DOHH2 (cell line): ENCODE measurements at regions not wholly inside any gene's neighbourhood (a gene's known extent, or its start where the extent isn't known, plus 50 kb on each side); places are given as distances from the start of the nearest gene placed in this dataset.

Experiments
- EZH2phosphoT487 ChIP-seq: fragments of 200-600 bp; sonication (generic); IDR thresholded peaks from 2 replicates; pipeline ENCODE4 v1.6.1; 2017; ENCODE audit warnings: borderline replicate concordance, mild to moderate bottlenecking, antibody characterized with exemption, low read length, moderate library complexity, mixed read lengths
- TF ChIP-seq, protein P1 (sequence below): fragments of 200-600 bp; sonication (generic); IDR thresholded peaks from one replicate; pipeline ENCODE4 v1.5.1; 2014; ENCODE audit warnings: antibody characterized with exemption, mild to moderate bottlenecking, low read depth, low read length; ENCODE audit not compliant: poor library complexity, severe bottlenecking

GRCh38 chr4:181776264-181777054 is 466.7 kb upstream of the TENM3 start:
- TF ChIP-seq, protein P1, sequence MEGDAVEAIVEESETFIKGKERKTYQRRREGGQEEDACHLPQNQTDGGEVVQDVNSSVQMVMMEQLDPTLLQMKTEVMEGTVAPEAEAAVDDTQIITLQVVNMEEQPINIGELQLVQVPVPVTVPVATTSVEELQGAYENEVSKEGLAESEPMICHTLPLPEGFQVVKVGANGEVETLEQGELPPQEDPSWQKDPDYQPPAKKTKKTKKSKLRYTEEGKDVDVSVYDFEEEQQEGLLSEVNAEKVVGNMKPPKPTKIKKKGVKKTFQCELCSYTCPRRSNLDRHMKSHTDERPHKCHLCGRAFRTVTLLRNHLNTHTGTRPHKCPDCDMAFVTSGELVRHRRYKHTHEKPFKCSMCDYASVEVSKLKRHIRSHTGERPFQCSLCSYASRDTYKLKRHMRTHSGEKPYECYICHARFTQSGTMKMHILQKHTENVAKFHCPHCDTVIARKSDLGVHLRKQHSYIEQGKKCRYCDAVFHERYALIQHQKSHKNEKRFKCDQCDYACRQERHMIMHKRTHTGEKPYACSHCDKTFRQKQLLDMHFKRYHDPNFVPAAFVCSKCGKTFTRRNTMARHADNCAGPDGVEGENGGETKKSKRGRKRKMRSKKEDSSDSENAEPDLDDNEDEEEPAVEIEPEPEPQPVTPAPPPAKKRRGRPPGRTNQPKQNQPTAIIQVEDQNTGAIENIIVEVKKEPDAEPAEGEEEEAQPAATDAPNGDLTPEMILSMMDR, result no peak
- no peak for TF ChIP-seq EZH2phosphoT487
